Right atrium auricular region (tissue), 2 donors: ENCODE measurements at regions not wholly inside any gene's neighbourhood (a gene's known extent, or its start where the extent isn't known, plus 50 kb on each side); places are given as distances from the start of the nearest gene placed in this dataset.

ENCODE experiments used
- DNase-seq: peaks from one replicate; pipeline ENCODE4 v3.0.0-alpha.2; 2019; ENCODE audit warnings: low spot score
- H3K27ac ChIP-seq, 2 donors: fragments of 200-600 bp; sonication (generic); 1 replicate in 1 of 2; 2 replicates in 1 of 2; pipeline ENCODE4 v1.5.1; 2016 to 2019
- H3K27me3 ChIP-seq, 2 donors: fragments of 200-600 bp; sonication (generic); one replicate each; pipeline versions ENCODE4 v1.5.1 to v1.6.0; 2017 to 2019
- H3K36me3 ChIP-seq: fragments of 200-600 bp; sonication (generic); one replicate; pipeline ENCODE4 v1.5.1; 2016
- H3K4me1 ChIP-seq, 2 donors: fragments of 200-600 bp; sonication (generic); one replicate each; pipeline versions ENCODE4 v1.5.1 to v1.6.0; 2017 to 2019
- H3K4me3 ChIP-seq, 2 donors: fragments of 200-600 bp; sonication (generic); 1 replicate in 1 of 2; 2 replicates in 1 of 2; pipeline ENCODE4 v1.5.1; 2017 to 2019; ENCODE audit warnings: mild to moderate bottlenecking in 1 of 2, moderate library complexity in 1 of 2
- H3K9me3 ChIP-seq, 2 donors: fragments of 200-600 bp; sonication (generic); one replicate each; pipeline ENCODE4 v1.5.1; 2019
- TF ChIP-seq, protein P1 (sequence below), 2 donors: fragments of 200-600 bp; sonication (generic); IDR thresholded peaks; one replicate each; pipeline ENCODE4 v1.5.1; 2019; ENCODE audit warnings: antibody characterized with exemption in 2 of 2

DNA sequence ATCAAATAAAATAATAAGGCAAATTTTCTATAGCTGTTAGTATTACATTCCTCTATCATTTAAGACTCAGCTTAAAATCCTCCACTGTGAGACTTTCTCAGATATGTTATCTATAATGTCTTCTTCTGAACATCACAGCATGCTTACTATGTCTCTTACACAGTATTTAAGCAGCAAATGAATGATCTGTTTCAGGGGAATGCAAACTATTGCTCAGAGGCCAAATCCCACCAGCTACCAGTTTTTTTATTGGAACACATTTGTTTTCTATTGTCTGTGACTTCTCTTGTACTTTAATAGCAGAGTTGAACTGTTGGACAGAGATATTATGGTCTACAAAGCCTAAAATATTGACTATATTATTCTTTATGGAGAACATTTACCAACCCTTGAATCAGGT lies 59.6 kb downstream of the C3orf38 start:
- no peaks in the 10 kb centered on the region for H3K4me1 ChIP-seq
- no peak for DNase-seq
- H3K36me3 ChIP-seq, result no peaks in the 10 kb centered on the region
- no peaks in the 10 kb centered on the region for H3K9me3 ChIP-seq
- TF ChIP-seq, protein P1, sequence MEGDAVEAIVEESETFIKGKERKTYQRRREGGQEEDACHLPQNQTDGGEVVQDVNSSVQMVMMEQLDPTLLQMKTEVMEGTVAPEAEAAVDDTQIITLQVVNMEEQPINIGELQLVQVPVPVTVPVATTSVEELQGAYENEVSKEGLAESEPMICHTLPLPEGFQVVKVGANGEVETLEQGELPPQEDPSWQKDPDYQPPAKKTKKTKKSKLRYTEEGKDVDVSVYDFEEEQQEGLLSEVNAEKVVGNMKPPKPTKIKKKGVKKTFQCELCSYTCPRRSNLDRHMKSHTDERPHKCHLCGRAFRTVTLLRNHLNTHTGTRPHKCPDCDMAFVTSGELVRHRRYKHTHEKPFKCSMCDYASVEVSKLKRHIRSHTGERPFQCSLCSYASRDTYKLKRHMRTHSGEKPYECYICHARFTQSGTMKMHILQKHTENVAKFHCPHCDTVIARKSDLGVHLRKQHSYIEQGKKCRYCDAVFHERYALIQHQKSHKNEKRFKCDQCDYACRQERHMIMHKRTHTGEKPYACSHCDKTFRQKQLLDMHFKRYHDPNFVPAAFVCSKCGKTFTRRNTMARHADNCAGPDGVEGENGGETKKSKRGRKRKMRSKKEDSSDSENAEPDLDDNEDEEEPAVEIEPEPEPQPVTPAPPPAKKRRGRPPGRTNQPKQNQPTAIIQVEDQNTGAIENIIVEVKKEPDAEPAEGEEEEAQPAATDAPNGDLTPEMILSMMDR (IDR thresholded peaks at IDR 0.05), result no peak
- no peak overlapping the region for H3K4me3 ChIP-seq
- no peaks in the 10 kb centered on the region for H3K27me3 ChIP-seq
- no peak overlapping the region for H3K27ac ChIP-seq

DNA sequence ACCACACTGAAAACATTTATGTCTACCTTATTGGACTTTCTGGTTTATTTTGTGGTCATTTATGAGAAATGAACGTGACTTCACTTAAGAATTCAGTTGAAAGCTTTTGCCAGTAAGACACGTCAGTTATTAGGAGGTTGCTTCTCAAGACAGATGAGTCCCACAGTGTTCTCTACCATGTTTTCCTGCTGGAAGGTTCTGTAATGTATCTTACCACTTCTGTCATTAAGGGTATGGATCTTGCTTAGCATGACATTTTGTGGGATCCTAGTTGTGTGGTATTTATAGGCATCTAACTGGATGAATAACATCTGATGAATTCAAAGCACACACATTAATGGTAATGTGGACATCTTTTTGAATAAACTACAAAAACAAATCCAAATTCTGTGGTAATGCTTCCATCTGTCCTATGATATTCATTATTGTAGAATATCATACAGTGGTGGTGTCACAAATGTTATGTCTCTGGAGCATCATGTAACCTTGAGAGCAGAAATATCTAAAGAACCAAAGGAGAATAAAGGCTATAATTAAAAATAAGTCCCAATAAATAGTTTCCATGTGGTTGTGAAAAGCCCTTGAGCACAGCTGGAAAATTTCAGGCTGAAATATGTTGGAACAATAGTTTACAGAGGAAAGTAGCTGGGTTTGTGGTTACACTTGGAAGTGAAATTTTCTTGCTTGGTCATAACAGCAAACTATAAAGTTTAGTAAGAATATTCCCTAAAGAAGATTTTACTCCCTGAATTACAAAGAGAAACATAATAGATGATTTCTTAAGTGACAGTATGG lies 61.5 kb downstream of the C3orf38 start:
- TF ChIP-seq, protein P1 (IDR thresholded peaks at IDR 0.05), result no peak
- no peaks in the 10 kb centered on the region for H3K4me1 ChIP-seq
- H3K4me3 ChIP-seq, result no peak overlapping the region
- DNase-seq, result no peak
- no peaks in the 10 kb centered on the region for H3K27me3 ChIP-seq
- H3K9me3 ChIP-seq, result no peaks in the 10 kb centered on the region
- no peak overlapping the region for H3K27ac ChIP-seq
- no peaks in the 10 kb centered on the region for H3K36me3 ChIP-seq

DNA sequence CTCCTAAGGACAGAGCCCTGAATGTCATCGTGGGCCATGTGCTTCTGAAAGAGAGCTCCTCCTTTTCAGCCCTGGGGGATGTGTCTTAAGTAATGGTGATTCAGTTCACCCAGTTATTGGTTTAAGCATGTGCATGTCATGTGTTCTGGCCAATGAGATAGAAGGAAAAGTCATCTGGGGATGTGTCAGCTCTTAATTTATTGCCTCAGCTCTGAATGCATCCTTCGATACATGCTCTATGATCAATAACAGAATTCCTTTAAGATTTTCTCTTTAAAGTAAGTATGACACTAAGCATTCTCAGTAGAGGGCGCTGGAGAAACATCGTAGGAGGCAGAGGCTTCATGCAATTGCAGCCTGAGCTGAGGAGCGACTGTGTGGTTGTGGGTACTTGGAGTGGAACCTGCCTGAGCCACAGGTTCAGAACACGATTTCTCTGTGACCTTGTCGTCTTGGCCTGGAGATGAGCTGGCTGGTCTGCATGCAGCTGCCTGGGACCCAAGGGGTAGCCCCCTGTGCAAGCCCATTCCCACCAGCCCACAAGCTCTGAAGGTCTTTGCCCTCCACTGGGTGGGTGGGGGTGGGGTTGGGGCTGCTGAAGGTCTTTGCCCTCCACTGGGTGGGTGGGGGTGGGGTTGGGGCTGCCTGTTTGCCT lies 69.5 kb downstream of the C3orf38 start:
- H3K9me3 ChIP-seq, result no peaks in the 10 kb centered on the region
- TF ChIP-seq, protein P1 (IDR thresholded peaks at IDR 0.05), result peak in 1 of 2 donors; percentile 55
- no peaks in the 10 kb centered on the region for H3K27me3 ChIP-seq
- no peaks in the 10 kb centered on the region for H3K4me1 ChIP-seq
- DNase-seq, result no peak
- H3K4me3 ChIP-seq, result no peak overlapping the region
- H3K36me3 ChIP-seq, result no peaks in the 10 kb centered on the region
- no peak overlapping the region for H3K27ac ChIP-seq

DNA sequence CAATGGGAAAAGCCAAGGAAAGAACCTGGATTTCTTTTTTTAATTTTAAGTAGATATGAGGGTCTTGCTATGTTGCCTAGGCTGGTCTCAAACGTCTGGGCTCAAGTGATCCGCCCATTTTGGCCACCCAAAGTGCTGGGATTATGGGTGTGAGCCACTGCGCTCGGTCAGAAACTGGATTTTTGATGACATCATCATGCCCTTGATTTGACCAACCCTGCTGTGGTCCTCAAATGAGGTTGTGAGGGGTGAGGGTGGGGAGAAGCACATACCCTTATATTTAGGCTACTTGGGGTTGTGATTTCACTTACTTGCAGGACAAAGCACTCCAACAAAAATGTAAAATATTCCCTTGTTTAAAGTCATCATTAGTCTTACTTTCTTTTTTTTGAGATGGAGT lies 70.4 kb downstream of the C3orf38 start:
- H3K27ac ChIP-seq, result no peak overlapping the region
- TF ChIP-seq, protein P1 (IDR thresholded peaks at IDR 0.05), result no peak
- H3K4me3 ChIP-seq, result no peak overlapping the region
- no peaks in the 10 kb centered on the region for H3K36me3 ChIP-seq
- DNase-seq, result no peak
- H3K9me3 ChIP-seq, result no peaks in the 10 kb centered on the region
- no peaks in the 10 kb centered on the region for H3K27me3 ChIP-seq
- H3K4me1 ChIP-seq, result no peaks in the 10 kb centered on the region

DNA sequence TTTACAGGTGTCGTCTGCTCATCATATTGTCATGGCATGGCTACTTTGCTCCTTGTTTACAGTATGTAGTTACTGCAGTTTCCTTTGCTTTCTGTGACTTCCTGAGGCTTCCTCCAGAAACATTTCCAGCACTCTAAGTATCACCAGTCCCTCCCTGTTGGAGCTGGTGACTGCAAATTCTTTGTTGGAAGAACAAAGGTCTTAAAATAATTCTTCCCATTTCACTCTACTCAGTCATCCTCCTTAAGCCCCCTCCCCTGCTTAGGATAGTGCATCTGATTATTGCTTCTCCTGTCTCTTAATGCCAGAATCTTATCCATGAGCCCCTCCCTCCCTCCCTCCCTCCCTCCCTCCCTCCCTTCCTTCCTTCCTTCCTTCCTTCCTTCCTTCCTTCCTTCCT lies 72.0 kb downstream of the C3orf38 start:
- no peak for DNase-seq
- Histone ChIP-seq H3K27ac (no peak overlapping the region), H3K4me3 (no peak overlapping the region), H3K4me1 (no peaks in the 10 kb centered on the region), H3K36me3 (no peaks in the 10 kb centered on the region), H3K9me3 (no peaks in the 10 kb centered on the region), H3K27me3 (no peaks in the 10 kb centered on the region)
- TF ChIP-seq, protein P1 (IDR thresholded peaks at IDR 0.05), result no peak
